ENCODE measurements at regions not wholly inside any gene's neighbourhood (a gene's known extent, or its start where the extent isn't known, plus 50 kb on each side); places are given as distances from the start of the nearest gene placed in this dataset.

GRCh38 chr5:8689773-8690172, 820.8 kb downstream of the MTRR start:
- no peak for DNase-seq (ENCODE audit: low read depth, low spot score)
- Histone ChIP-seq H4K20me1 (ENCODE audit: control insufficient read depth, extremely low read depth, insufficient read depth, low read length) (no peaks in the 10 kb centered on the region), H3K4me2 (ENCODE audit: control insufficient read depth, extremely low read depth, insufficient read depth, low read depth, low read length) (no peak overlapping the region), H3K36me3 (ENCODE audit: control insufficient read depth in 2 of 2, extremely low read depth in 1 of 2, insufficient read depth in 2 of 2, low read length in 2 of 2) (no peaks in the 10 kb centered on the region), H3K9me1 (ENCODE audit: control insufficient read depth, extremely low read depth, insufficient read depth, low read length) (no peaks in the 10 kb centered on the region), H3K9ac (ENCODE audit: control insufficient read depth, extremely low read depth, insufficient read depth, low read length) (no peak overlapping the region), H2AFZ (ENCODE audit: control insufficient read depth, low read length) (no peak overlapping the region), H3K27me3 (ENCODE audit: control insufficient read depth, extremely low read depth, insufficient read depth, low read length) (no peaks in the 10 kb centered on the region), H3K27ac (ENCODE audit: control insufficient read depth, insufficient read depth, low read length) (no peak overlapping the region), H3K4me3 (ENCODE audit: control insufficient read depth in 2 of 3, extremely low read depth in 1 of 3, insufficient read depth in 2 of 3, low read depth in 1 of 3, low read length in 3 of 3) (no peak overlapping the region), H3K79me2 (ENCODE audit: control insufficient read depth, insufficient read depth, low read length) (no peaks in the 10 kb centered on the region), H3K9me3 (ENCODE audit: control insufficient read depth, low read depth, low read length) (no peaks in the 10 kb centered on the region), H3K4me1 (ENCODE audit: control insufficient read depth, extremely low read depth, insufficient read depth, low read length) (no peaks in the 10 kb centered on the region)
- TF ChIP-seq EZH2 (IDR thresholded peaks at IDR 0.05; ENCODE audit: low read length) (no peak), CTCF (optimal IDR thresholded peaks at IDR 0.05 in 1 of 3, IDR thresholded peaks at IDR 0.05 in 1 of 3, conservative IDR thresholded peaks at IDR 0.05 in 1 of 3; ENCODE audit: extremely low read depth in 1 of 3, insufficient read depth in 2 of 3, low read length in 3 of 3) (no peak)
- dilution Hi-C loops (cut with MboI; ENCODE audit: extremely low pct_ligation_motif_present, low sequenced_read_pairs), result no loop called here
- FAIRE-seq, result no peak

- no peaks in the 10 kb centered on the region for H3K36me3 ChIP-seq (ENCODE audit: control insufficient read depth in 2 of 2, extremely low read depth in 1 of 2, insufficient read depth in 2 of 2, low read length in 2 of 2)
These were observed 822.3 kb downstream of the MTRR start for GRCh38 chr5:8691221-8691620.

More at GRCh38 chr5:8691221-8691620, 822.3 kb downstream of the MTRR start:
- dilution Hi-C loops (cut with MboI; ENCODE audit: extremely low pct_ligation_motif_present, low sequenced_read_pairs), result no loop called here
- Histone ChIP-seq H3K4me3 (ENCODE audit: control insufficient read depth in 2 of 3, extremely low read depth in 1 of 3, insufficient read depth in 2 of 3, low read depth in 1 of 3, low read length in 3 of 3) (no peak overlapping the region), H3K9me3 (ENCODE audit: control insufficient read depth, low read depth, low read length) (no peaks in the 10 kb centered on the region), H4K20me1 (ENCODE audit: control insufficient read depth, extremely low read depth, insufficient read depth, low read length) (no peaks in the 10 kb centered on the region), H3K27ac (ENCODE audit: control insufficient read depth, insufficient read depth, low read length) (no peak overlapping the region), H3K9ac (ENCODE audit: control insufficient read depth, extremely low read depth, insufficient read depth, low read length) (no peak overlapping the region), H3K27me3 (ENCODE audit: control insufficient read depth, extremely low read depth, insufficient read depth, low read length) (no peaks in the 10 kb centered on the region), H3K79me2 (ENCODE audit: control insufficient read depth, insufficient read depth, low read length) (no peaks in the 10 kb centered on the region), H3K9me1 (ENCODE audit: control insufficient read depth, extremely low read depth, insufficient read depth, low read length) (no peaks in the 10 kb centered on the region), H3K4me2 (ENCODE audit: control insufficient read depth, extremely low read depth, insufficient read depth, low read depth, low read length) (no peak overlapping the region), H2AFZ (ENCODE audit: control insufficient read depth, low read length) (no peak overlapping the region), H3K4me1 (ENCODE audit: control insufficient read depth, extremely low read depth, insufficient read depth, low read length) (no peaks in the 10 kb centered on the region)
- no peak for FAIRE-seq
- no peak for DNase-seq (ENCODE audit: low read depth, low spot score)
- TF ChIP-seq EZH2 (IDR thresholded peaks at IDR 0.05; ENCODE audit: low read length) (no peak), CTCF (optimal IDR thresholded peaks at IDR 0.05 in 1 of 3, IDR thresholded peaks at IDR 0.05 in 1 of 3, conservative IDR thresholded peaks at IDR 0.05 in 1 of 3; ENCODE audit: extremely low read depth in 1 of 3, insufficient read depth in 2 of 3, low read length in 3 of 3) (no peak)

Data from keratinocyte (primary cell).